ENCODE measurements at regions not wholly inside any gene's neighbourhood (a gene's known extent, or its start where the extent isn't known, plus 50 kb on each side); places are given as distances from the start of the nearest gene placed in this dataset.

DNA sequence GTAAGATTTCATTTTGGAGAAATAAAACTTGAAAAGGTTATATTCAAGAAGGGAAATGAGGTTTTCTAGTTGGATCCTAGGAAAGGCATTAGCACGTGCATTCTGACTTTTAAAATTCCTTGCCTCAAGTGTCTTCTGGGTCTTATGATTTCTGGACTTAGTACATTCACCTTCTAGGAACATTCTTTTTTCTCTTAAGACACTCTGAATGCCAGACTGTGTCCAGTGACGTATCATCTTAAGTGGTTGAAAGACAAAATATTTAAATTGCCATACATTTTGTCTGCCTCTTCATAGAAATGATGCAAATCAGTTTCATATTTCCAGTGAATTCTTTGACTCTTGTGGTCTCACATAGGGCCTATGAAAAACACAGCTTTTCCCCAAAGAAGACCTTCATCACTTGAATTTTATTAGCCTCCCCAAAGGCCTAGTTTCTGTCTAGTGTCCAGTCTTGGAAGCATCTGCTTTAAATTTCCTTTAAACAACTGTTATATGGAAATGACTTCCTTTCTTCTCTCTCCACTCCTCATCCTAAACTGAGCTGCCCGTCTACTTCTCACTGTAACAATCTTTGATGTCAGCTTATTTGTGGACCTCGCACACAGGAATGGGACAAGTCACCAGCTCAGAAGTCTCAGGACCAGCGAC, 187.2 kb downstream of the HLX start:
- TF ChIP-seq EZH2 (IDR thresholded peaks at IDR 0.05; ENCODE audit: insufficient read depth, low read length) = no peak
- TF ChIP-seq CTCF (IDR thresholded peaks at IDR 0.05; ENCODE audit: insufficient read depth, low read depth, low read length) = no peak

Data from astrocyte (in vitro differentiated cells and primary cell).